Activated CD4-positive, CD25-positive, alpha-beta regulatory T cell treated with anti-CD3 and anti-CD28 coated beads, Interleukin-2, amount 50 U/mL, for 24 hours (primary cell): ENCODE measurements at regions not wholly inside any gene's neighbourhood (a gene's known extent, or its start where the extent isn't known, plus 50 kb on each side); places are given as distances from the start of the nearest gene placed in this dataset.

Experiments used
- ATAC-seq, 2 donors: fragments of 150-1000 bp; cut with Tn5 transposase; one replicate each; pipeline ENCODE4 v1.10.0; 2021; ENCODE audit warnings: mild to moderate bottlenecking in 1 of 2, moderate library complexity in 1 of 2

DNA sequence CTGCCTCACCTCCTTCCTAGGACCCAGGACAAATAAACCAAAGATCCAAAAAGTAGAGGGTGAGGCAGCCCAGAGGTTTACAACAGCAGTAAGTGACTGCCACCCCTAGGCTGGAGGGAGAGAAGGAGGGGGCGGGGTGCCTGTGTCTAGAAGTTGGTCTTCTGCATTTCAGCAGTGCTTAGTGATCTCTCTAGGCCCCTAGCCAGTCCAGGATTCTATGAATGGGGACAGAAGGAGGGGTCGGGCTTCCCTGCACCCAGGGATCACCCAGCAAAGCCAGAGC is 62.8 kb upstream of the KDM7A start:
- no peak for ATAC-seq

DNA sequence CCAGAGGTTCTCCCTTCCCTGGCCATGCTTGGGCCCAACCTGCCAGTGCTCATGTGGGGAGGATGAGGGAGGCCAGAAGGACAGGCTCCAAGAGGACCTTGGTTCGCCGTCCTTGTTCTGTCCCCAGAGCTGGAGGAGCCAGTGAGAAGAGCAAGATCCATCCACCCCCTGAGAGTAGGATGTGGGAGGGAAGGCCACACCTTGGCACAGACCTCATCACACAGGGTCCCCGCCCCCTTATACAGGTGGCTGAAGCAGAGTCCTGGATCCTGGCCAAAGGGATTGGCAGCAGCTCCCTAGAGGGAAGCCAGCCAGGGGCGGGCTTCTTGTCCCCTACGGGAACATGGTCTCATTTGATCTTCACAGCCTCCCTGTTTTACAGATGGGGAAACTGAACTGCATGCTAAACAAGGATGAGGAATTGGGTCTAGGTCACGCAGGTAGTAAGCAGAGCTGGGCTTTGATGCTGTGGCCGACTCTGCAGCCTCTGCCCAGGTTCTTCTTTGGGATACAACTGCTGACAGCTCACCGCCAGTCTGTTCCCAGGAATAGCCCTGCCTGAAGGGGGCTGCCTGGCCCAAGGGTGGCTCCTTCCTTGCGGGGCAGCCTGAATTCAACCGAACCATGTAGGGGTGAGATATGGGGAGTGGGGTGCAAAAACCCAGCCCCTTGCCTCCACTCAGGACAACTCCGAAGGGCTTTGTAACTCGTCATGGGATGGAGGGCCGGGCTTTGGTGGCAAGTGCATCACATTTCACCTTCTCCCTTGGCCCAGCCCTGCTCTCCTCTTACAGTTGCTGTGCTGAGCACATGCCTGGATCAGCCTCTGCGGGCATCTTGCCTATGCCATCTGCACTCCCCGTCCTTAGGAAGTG is 62.2 kb upstream of the KDM7A start:
- no peak for ATAC-seq

DNA sequence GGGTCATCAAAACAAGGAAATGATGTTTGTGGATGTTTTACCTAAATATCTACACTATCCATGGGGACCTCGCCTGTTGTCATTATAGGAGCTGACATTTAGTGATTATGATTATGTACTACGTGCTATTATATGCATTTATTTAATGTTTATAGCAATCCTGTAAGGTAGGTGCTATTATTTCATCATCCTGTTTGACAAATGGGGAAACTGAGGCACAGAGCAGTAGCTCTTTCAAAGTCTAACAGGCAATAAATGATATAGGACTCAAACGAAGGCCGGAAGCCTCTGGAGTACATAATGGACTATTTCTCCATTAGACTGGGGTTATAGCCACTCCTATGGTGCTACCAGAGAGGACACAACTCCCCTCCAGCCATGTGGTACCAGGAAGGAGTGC is 60.6 kb upstream of the KDM7A start:
- no peak for ATAC-seq

DNA sequence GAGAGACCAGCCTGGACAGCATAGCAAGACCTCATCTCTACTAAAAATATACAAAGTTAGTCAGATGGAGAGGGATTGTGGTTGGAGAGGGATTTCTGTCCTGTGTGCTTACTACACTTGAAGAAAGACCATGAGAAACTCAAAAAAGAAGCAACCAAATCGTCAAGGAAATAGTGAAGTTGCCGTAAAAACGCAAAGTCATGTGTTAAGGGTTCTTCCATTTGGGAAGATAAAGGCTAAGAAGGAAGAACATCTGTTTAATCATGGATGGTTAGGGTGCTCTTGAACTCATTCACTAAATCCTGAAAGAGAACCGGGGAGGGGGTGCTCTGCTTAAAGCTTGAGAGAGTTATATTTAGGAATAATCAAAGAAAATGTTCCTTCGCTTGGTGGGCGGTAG is 59.8 kb upstream of the KDM7A start:
- ATAC-seq: no peak

DNA sequence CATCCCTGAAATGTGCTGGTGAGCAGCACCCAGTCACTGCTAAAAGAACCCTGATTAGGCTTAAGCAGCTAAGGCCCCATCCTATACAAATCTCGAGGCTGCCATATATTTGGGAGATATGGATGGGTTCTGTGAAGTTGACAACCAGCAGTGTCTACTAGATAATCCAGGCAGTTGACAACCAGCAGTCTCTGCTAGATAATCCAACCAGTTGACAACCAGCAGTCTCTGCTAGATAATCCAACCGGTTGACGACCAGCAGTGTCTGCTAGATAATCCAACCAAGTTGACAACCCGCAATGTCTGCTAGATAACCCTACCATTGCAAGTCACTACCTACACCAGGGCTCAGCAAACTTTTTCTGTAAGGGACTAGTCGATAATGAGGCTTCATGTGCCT is 58.3 kb upstream of the KDM7A start:
- no peak for ATAC-seq

DNA sequence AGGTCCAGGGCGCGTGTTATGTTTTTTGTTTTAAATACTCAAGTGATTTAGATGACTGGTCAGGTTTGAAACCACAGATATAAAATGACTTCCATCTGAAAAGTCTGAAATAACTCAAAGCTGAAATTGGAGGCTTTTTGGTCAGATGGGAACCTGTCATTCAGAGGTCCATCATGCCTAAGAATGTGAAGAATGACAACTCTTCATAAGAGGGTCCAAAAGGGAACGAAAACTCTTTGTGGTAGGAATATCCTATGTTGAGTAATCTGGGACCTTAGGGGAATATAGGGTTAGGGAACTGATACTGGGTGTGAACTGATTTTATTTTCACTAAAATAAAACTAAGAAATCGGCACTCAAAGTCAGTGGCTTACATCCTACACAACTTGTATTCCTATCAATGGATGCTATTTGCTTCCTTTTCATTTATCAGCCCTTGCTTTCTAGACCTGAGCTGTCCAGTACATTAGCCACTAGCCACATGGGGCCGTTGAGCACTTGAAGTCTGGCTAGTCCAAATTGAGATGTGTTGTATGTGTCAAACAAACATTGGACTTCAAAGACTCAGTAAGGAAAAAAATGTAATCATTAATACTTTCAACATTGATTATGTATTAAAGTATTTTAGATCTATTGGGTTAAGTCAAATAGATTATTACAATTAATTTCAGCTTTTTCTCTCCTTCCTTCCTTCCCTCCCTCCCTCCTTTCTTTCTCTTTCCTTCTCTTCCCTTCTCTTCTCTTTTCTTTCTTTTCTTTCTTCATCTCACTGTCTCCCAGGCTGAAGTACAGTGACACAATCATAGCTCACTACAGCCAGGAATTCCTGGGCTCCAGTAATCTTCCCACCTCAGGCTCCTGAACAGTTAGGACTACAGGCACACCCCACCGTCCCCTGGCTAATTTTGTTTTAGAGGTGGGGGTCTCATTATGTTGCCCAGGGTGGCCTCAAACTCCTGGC is 56.5 kb upstream of the KDM7A start:
- no peak for ATAC-seq

DNA sequence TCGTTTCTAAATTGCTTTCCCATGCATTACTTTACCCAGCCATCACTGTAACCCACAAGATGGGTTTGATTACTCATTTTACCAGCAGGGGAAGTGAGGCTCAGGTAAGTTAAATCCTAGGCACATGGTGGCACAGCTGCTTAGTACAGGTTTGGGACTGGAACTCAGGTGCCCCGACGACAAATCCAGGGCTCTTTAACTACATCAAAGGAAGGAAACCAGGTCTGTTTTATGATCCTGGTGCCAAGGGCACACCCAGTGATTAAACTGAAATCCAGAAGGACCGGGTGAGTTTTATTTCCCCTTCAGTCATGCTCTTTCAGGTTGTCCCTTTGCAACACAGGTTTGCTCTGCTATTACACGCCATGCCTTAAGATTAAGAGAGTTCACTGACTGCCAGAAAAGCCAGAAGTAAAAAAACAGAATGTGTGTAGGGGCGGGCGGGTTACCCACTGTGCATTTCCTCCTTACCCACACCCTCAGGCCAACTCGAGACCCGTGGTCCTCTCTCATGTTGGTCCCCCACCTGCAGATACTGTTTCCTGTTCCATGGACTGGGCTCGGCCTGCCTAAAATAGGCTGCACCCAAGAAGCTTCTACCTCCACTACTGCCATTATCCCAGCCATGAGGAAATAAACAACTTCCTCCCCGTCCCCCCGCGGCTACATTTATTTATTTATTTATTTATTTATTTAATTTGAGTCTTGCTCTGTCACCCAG is 55.1 kb upstream of the KDM7A start:
- ATAC-seq: peak in 1 of 2 donors; percentile 11

DNA sequence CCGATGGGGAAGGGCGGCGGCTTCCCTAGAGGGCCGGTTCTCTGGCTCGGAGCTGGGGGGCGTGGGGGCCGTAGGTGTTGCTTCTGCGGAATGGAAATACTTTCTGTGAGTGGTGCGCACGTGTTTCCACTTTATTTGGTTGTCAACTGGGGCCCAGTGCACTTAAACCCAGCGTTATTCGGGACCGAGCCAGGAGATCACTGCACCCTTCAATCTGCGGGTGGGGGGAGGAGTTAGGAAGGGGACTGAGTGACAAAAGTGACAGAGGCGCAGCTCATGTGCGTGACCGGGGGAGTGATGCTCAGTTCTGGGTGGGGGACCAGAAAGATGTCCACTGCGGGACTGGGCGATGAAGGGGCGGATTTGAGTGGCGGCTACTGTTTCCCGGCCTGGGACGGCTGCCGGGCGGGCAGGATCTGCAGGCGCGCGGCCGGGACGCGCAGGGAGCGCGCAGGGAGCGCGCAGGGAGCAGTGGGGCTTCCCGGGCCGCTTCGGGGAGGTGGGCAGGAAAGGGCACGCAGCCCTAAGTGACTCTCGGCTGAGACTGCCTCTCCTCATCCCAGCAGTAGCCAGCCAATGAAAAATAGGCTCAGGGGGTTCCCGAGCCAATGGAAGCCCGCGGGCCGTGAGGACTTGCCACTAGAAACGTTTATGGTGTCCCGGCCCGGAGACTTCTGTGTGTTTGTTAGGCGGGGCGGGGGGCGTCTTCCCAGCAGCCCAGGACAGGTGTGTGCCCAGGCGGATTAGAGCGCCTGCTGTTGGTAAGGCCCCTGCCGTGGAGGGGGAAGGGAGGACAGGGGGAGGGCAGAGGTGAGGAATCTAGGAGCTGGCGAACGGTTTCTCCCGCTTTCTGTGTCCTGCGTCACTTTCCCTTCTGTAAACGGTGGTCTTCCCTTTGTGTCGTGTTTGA is 54.3 kb upstream of the KDM7A start:
- ATAC-seq: peak; percentile 47 to 49

DNA sequence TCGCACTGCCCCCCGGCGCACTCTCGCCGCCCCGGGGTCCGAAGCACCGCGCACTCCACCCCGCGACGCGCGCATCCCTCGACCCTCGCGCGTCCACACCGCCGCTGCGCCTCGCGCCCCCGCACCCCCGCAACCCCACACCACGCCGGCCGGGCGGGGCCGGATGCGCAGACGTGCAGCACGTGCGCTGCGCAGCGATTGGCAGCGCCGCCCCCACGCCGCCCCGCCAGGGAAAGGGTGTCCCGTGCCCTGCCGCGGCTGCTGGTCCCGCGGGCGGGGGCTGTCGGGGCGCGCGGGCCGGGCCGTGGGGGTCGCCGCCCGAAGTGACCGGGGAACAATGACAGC is 53.7 kb upstream of the KDM7A start:
- ATAC-seq: peak; percentile 71 to 76

DNA sequence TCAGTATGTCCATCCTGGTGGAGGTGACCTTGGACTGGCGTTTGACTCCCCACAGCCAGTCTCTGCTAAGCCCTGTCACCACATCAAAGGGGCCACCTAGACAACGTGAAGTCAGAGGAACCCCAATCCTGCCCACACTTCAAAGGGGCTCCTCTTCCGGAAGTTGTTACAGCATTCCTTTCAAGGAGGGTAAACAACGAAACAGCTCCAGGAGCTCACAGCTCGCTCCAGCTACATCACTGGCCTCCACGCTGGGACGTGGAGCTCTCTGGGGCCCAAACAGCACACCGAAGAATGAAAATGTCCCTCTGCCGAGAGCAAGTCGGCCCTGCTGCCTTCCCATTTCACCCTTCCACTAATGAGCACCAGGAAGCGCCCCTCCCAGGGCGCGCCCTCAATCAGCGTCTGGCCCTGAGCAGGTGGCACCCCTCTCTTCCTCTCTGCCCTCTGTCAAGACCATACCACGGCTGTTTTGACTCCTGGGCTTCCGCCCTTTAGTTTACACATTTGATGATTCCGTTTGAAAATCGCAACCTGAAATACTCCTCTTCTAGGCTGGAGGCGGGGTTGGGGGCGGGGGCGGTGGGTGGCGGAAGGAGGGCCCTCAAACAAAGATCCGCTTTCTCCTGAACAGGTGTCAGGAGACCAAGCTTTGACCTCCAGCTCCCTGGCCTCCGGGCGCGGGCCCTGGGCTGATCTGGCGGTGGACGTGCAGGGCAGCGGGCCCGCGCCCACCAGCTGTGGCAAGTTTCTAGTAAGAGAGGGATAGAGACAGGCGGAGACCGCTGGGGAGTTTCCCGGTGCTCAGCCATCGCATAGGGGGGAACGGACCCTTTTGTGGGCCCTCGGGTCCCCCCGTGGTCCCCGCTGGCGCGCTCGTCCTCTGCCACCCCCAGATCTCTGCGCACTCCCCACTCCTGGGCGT is 53.1 kb upstream of the KDM7A start:
- peak; percentile 36 to 44 for ATAC-seq

DNA sequence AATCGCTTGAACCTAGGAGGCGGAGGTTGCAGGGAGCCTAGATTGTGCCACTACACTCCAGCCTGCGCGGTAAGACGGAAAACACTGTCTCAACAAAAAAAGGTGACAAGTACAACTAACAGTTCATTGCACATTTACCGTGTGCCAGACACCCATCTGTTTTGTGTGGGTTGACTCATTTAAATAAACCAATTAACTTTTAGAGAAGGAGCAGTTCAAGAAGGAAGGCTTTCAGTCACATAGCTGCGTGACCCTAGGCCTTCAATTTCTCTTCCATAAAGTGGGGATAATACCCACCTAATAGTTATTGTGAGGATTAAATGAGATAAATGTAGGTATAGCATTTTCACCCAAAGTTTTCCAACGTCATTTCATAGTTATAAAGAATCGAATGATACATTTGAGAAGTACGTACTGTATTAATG is 52.3 kb upstream of the KDM7A start:
- ATAC-seq: no peak
